Muscle layer of colon (tissue), 2 donors: ENCODE measurements at regions not wholly inside any gene's neighbourhood (a gene's known extent, or its start where the extent isn't known, plus 50 kb on each side); places are given as distances from the start of the nearest gene placed in this dataset.

Source experiments
- H3K27ac ChIP-seq: one replicate; pipeline ENCODE4 v1.7.0; 2013; ENCODE audit warnings: low read depth, mild to moderate bottlenecking, low read length, moderate library complexity
- H3K27me3 ChIP-seq, 2 donors: one replicate each; pipeline ENCODE4 v1.7.0; 2013; ENCODE audit warnings: low read length in 2 of 2, mild to moderate bottlenecking in 2 of 2; ENCODE audit not compliant: insufficient read depth in 2 of 2, control insufficient read depth in 1 of 2
- H3K36me3 ChIP-seq: one replicate; pipeline ENCODE4 v1.7.0; 2013; ENCODE audit warnings: mild to moderate bottlenecking, low read length; ENCODE audit not compliant: insufficient read depth
- H3K4me1 ChIP-seq: one replicate; pipeline ENCODE4 v1.7.0; 2013; ENCODE audit warnings: mild to moderate bottlenecking, low read length; ENCODE audit not compliant: insufficient read depth
- H3K4me3 ChIP-seq, 2 donors: one replicate each; pipeline ENCODE4 v1.7.0; 2013; ENCODE audit warnings: low read length in 2 of 2, low read depth in 1 of 2, mild to moderate bottlenecking in 1 of 2, moderate library complexity in 1 of 2
- H3K9ac ChIP-seq: one replicate; pipeline ENCODE4 v1.7.0; 2013; ENCODE audit warnings: low read length
- H3K9me3 ChIP-seq: one replicate; pipeline ENCODE4 v1.7.0; 2013; ENCODE audit warnings: mild to moderate bottlenecking, low read length
- donor health status: abdominal sarcoma.
- donor health status: Adenocarcinoma of cecum.

DNA sequence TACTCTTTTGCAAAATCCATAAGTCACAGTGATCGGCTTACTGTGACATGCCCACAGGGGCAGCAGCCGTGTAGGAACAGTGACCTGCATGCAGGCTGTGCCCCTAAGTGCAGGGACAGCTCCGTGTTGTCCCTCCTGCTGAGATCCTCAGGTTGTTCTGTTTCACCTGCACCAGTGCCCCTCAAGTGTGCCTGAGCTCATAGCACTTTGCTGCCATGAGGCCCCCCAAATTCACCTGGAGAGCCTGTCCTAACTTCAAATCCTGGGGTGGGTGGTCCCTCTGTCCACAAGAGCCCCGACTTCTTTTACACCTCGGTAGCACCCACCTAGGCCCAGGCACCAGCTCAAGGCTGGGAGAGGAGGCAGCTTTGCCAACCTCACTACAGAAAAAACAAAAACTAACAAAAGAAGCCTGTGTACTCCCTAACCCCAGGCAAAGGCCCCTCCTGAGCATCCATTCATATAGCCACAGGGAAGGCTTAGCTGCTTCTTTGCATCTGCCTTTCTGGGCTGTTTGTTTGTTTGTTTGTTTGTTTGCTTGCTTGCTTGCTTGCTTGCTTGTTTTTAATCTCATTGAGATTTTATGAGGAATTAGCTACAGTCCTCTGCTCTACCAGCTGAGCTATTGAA lies 214.5 kb downstream of the AUH start:
- Histone ChIP-seq H3K36me3 (no peaks in the 10 kb centered on the region), H3K4me3 (no peak overlapping the region), H3K27ac (no peak overlapping the region), H3K9me3 (no peaks in the 10 kb centered on the region), H3K27me3 (no peaks in the 10 kb centered on the region), H3K4me1 (peaks cover 3% of the 10 kb centered on the region), H3K9ac (no peak overlapping the region)

DNA sequence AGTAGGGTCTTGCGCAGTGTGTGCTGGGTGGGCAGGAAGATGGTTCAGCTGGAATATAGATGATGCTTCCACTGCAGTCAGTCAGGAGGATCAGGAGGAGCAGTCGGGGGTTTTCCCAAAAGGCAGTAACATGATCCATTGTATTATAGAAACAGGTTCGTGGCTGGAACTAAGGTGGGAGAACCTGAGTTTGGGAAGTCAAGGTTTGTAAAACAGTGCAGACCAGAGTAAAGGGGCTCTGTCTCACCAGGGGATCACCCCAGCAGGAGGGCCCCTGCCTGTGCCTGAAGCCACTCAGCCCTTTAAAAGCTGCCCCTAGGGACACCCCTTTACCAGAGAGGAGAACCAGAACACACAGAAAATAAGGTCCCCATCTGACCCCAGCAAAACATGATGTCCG lies 213.4 kb downstream of the AUH start:
- Histone ChIP-seq H3K4me3 (no peak overlapping the region), H3K9me3 (no peaks in the 10 kb centered on the region), H3K27ac (no peak overlapping the region), H3K9ac (no peak overlapping the region), H3K27me3 (no peaks in the 10 kb centered on the region), H3K36me3 (no peaks in the 10 kb centered on the region), H3K4me1 (no peaks in the 10 kb centered on the region)

DNA sequence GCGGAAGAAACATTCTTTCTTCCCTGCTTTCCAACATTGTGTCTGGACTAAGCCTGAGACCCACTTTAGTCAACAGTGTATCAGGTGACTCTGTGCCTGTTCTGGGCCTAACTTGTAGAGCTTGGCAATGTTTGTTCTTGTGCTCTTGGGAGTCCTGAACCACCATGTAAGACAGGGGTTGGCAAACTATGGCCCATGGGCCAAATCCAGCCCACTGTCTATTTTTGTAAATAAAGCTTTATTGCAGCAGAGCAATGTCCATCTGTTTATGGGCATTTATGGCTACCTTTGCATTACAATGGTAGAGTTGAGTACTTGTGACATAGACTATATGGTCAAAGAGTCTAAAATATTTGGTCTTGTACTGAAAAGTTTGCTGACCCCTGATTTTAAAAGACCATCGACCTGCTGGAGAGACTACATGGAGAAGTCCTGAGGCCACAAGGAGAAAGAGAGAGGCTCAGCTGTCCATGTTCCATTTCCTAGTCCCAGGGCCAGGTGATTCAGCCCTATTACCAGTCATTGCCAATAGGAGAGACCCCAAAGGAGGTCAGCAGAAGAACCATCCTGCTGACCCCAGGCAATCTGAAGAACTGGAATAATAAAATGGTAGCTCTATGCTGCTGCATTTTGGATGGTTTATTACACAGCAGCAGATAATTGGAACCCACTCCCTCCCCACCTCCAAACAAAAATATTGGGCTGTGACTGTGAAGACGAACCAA lies 211.3 kb downstream of the AUH start:
- H3K4me3 ChIP-seq = no peak overlapping the region

DNA sequence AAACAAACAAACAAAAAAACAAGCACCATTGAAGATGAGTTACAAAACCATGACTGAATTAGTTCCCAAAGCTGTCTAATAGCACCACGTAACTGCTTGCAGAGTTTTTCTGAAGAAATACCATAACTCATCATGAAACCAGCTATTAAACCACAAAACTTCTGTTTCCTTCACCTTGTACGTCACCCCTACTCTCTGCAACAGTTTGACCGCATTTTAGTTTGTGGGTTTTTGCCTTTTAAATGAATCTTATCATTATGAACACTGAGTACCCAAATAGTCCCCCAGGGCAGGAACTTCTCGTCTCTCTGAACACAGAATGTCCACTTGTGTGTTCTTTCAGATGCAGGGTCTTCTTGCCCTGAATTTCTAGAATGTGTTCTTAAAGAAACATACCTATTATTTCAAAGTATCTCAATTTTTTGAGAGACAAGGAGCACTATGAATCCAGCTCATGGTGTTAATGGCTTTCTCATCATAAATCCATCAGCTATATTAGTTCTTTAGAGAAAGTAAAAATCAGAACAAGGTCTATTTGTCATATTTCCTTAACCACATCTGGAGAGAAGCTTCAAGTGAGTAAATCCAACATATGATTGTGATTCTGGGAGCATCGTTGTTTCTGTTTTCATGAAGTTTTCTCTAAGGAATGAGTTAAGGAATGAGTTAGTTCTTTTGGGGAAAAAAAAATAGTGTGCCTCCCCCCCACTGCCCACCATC lies 210.6 kb downstream of the AUH start:
- Histone ChIP-seq H3K4me3 (no peak overlapping the region), H3K9ac (no peak overlapping the region), H3K27me3 (no peaks in the 10 kb centered on the region), H3K4me1 (no peaks in the 10 kb centered on the region), H3K36me3 (no peaks in the 10 kb centered on the region), H3K27ac (no peak overlapping the region), H3K9me3 (no peaks in the 10 kb centered on the region)

More for the DNA sequence above, 211.3 kb downstream of the AUH start:
- Histone ChIP-seq H3K27ac (no peak overlapping the region), H3K4me1 (no peaks in the 10 kb centered on the region), H3K9me3 (no peaks in the 10 kb centered on the region), H3K9ac (no peak overlapping the region), H3K36me3 (no peaks in the 10 kb centered on the region), H3K27me3 (no peaks in the 10 kb centered on the region)

DNA sequence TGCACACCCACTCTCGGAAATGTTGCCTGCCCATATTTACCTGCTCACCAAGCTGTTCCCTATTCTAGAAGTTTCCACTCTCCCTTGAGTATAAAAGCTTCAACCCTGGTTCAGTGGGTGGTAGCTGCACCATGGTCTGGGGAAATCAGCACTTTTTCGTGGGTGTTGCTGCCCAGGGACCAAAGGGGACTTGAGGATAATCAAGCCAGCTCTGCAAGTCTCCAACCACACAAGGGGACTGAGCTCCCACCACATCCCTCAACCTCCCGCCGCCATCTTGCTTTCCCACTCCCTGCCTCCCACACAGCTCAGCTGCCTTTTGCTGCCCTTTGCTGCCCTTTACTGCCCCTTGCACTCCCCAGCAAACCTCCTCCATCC lies 210.0 kb downstream of the AUH start:
- no peak overlapping the region for H3K27ac ChIP-seq
- no peak overlapping the region for H3K9ac ChIP-seq
- no peaks in the 10 kb centered on the region for H3K4me1 ChIP-seq
- no peaks in the 10 kb centered on the region for H3K27me3 ChIP-seq
- no peaks in the 10 kb centered on the region for H3K36me3 ChIP-seq
- H3K4me3 ChIP-seq = no peak overlapping the region
- no peaks in the 10 kb centered on the region for H3K9me3 ChIP-seq

DNA sequence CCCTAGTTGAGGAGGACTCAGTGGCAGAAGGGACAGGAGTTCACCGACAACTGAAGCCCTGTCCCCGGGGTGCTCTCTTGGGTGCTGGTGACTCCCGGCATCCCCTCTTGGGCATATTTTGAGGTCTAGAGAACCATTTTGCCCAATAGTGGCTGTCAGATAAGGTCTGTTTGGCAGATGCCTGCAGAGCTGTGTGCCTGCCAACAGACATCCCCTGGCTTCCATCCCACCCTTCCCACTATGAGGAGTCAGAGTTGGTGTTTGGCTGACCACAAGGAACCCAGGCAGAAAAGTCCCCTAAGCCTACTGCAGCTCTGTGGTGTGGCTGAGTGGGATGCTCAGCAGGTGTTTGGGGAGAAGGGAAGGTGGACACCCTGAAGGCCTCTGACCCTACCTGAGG lies 207.0 kb downstream of the AUH start:
- Histone ChIP-seq H3K9me3 (no peaks in the 10 kb centered on the region), H3K4me3 (no peak overlapping the region), H3K27ac (no peak overlapping the region), H3K4me1 (no peaks in the 10 kb centered on the region), H3K36me3 (no peaks in the 10 kb centered on the region), H3K9ac (no peak overlapping the region), H3K27me3 (no peaks in the 10 kb centered on the region)

DNA sequence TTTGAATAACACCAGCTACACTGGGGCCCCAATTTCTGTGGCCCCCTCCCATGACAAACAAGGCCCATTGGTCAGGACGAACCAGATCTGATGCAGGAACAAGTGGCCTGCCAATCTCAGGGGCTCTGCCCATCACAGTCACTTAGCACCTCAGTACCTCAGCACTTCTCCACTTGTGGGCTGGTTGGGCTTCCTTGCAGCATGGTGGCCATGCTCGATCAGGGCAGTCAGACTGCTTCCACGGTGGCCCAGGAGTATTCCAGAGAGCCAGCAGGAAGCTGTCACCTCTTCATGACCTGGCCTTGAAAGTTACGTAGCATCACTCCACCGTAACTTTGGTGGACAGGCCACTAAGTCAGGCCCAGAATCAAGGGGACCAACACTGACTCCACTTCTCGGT lies 206.5 kb downstream of the AUH start:
- no peaks in the 10 kb centered on the region for H3K4me1 ChIP-seq
- no peaks in the 10 kb centered on the region for H3K27me3 ChIP-seq
- H3K36me3 ChIP-seq = no peaks in the 10 kb centered on the region
- H3K27ac ChIP-seq = no peak overlapping the region
- no peaks in the 10 kb centered on the region for H3K9me3 ChIP-seq
- no peak overlapping the region for H3K4me3 ChIP-seq
- no peak overlapping the region for H3K9ac ChIP-seq

DNA sequence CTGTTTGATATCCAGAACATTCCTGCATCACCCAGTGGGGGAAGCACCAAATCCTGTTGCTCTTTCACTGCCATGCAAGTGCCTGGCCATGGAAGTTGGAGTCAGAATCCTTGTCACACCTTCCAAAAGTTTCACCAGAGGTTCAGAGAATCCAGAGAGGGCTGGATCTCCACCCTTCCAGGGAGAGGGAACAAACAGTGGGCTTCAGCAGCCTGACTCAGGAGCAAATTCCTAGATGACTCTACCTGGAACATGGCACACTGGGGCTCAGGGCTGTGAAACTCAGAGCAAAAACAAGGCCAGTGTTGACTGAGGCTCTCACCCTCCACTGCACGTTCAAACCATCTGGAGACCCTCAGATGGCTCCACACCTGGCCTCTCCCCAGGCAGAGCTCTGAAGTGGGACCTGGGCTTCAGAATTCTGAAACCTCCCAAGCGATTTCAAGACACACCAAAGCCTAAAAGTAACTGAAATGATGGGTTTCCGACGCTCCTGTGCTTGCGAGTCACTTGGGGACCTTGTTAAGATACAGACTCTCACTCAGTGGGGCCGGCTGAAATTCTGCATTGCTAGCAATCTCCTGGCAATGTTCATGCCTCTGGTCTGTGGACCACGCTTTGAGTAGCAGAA lies 205.9 kb downstream of the AUH start:
- H3K9ac ChIP-seq = no peak overlapping the region
- no peaks in the 10 kb centered on the region for H3K9me3 ChIP-seq
- no peaks in the 10 kb centered on the region for H3K27me3 ChIP-seq
- no peaks in the 10 kb centered on the region for H3K36me3 ChIP-seq
- no peak overlapping the region for H3K27ac ChIP-seq
- H3K4me3 ChIP-seq = no peak overlapping the region
- H3K4me1 ChIP-seq = no peaks in the 10 kb centered on the region

DNA sequence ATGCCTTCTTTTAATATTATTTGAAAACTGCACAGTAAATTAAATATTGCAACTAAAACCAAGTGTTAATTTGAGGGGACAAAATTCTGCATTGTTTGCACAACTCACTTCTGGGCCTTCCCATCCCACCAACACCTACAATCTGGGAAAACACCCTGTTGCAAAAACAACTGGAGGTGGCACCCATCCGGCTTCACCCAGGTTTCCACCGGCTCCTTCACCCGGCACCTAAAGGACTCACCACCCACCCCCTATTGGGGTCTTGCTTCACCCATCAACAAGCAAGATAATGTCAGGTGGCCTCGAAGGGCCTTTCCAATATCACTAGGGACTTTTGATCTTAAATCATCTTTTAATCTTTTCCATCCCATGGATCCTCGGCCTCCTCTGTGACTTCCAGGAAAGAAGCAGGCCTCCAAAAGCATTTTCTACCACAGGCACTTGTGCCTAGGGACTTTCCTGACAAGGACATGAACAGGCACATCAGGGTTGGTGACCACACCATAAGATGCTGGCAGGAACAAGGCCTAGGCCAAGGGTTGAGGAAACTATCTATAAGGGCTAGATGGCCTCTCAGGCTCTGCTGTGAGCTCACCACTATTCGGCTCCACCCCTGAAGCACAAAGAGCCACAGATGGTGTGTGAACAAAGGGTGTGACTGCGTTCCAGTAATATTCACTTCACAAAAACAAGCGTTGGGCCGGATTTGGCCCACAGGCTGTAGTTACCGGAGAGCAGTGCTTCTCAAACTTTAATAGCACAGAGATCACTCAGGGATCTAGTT lies 205.1 kb downstream of the AUH start:
- H3K4me3 ChIP-seq = no peak overlapping the region
- H3K9me3 ChIP-seq = no peaks in the 10 kb centered on the region
- H3K27ac ChIP-seq = no peak overlapping the region
- H3K27me3 ChIP-seq = no peaks in the 10 kb centered on the region
- no peaks in the 10 kb centered on the region for H3K4me1 ChIP-seq
- H3K36me3 ChIP-seq = no peaks in the 10 kb centered on the region
- no peak overlapping the region for H3K9ac ChIP-seq

DNA sequence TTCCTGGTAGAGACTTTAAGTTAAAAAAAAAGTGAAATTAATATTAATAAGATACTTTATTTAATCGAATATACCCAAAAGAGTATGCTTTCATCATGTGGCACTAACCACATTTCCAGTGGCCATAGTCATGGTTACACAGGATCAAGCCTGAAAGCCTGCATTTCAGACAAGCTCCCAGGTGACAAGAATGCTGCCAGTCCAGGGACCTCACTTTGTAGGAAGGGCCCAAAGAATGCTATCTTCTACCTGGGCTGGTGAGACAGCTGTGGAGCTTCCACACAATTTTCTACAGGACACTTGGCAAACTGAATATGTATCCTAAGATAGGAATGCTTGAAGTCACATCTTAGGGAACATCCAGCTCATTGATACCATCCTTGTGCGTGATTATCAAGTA lies 203.8 kb downstream of the AUH start:
- H3K9me3 ChIP-seq = no peaks in the 10 kb centered on the region
- H3K27me3 ChIP-seq = no peaks in the 10 kb centered on the region
- no peak overlapping the region for H3K9ac ChIP-seq
- no peak overlapping the region for H3K27ac ChIP-seq
- H3K36me3 ChIP-seq = no peaks in the 10 kb centered on the region
- H3K4me1 ChIP-seq = no peaks in the 10 kb centered on the region
- H3K4me3 ChIP-seq = no peak overlapping the region

DNA sequence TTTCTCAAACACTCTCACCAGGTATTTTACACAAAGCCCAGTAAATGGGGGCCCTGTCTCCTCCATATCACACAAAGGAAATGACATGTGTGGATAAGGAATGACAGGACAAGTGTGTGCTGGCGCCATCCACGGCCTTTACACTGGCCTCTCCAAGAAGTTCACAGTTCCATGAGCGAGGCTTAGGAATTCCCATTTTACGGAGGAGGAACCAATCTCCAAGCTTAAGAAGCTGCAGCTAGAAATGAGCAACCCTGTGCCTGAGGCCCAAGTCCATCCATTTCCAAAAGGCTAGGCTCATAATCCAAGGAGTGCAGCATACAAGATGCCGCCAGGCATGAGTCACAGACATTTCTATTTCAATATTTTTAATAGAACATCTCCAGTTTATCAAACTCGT lies 203.4 kb downstream of the AUH start:
- H3K9ac ChIP-seq = no peak overlapping the region
- no peaks in the 10 kb centered on the region for H3K9me3 ChIP-seq
- no peaks in the 10 kb centered on the region for H3K4me1 ChIP-seq
- no peaks in the 10 kb centered on the region for H3K27me3 ChIP-seq
- no peak overlapping the region for H3K4me3 ChIP-seq
- no peaks in the 10 kb centered on the region for H3K36me3 ChIP-seq
- H3K27ac ChIP-seq = no peak overlapping the region
